Stimulated activated CD8-positive, alpha-beta memory T cell treated with anti-CD3 and anti-CD28 coated beads, Interleukin-7, amount 100 ng/mL, for 1 hour (primary cell): ENCODE measurements at regions not wholly inside any gene's neighbourhood (a gene's known extent, or its start where the extent isn't known, plus 50 kb on each side); places are given as distances from the start of the nearest gene placed in this dataset.
"Not testable (repeated sequence)": the region's sequence is repeated elsewhere in the genome, so short reads cannot be mapped to it uniquely, and the experiment has no call there.

Experiments used
- DNase-seq, 2 donors: peaks; one replicate each; pipeline ENCODE4 v3.0.0-alpha.2; 2020; ENCODE audit warnings: low read depth in 2 of 2

DNA sequence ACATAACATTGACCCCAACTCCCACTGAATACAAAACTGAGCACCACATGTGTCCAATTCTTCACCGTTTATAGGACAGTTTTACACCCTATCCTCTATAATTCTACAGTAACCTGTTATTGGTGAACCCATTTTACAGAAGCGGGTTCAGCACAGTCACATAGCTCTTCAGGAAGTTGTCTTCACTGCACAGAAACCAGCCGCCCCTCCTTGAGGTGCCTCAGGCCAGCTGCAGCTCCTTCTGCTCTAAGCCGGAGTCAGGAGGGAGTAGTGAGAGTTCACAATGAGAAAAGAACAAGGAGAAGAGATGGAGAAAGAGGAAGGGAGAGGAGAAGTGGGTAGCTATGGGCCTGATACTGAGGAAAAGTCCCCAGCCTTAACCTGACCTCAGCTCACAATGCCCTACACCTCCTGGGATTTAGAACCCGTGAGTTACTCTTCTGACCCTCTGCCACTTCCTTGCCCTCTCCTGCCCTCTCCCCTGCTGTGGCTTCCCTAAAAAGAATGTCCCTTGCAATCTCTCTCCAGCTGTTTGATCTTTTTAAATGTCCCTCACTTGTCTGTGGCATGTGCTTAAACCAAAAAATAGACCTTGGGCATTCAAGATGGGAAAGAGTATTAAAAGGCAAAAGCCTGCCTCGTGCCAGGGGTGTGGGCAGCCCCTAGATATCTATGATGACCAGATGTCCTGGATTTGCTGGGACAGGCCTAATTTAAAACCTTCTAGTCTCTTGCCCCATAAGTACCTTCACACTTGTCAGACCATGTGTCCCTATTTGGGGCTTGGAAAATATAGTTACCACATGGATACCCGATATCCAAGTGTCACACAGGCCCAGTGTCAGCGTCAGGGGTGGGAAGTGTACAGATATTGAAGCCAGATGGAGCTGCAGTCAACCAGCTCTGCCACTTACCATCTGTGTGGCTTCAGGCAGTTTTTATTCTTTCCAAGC, 71.3 kb upstream of the HES1 start:
- DNase-seq = no peak

DNA sequence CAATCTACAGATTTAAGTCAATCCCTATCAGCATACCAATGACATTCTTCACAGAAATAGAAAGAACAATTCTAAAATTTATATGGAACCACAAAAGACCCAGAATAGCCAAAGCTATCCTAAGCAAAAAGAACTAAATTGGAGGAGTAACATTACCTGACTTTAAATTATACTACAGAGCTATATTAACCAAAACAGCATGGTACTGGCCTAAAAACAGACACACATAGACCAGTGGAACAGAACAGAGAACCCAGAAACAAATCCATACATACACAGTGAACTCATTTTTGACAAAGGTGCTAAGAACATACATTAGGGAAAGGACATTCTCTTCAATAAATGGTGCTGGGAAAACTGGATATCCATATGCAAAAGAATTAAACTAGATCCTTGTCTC, 68.6 kb upstream of the HES1 start:
- not testable (repeated sequence) for DNase-seq

DNA sequence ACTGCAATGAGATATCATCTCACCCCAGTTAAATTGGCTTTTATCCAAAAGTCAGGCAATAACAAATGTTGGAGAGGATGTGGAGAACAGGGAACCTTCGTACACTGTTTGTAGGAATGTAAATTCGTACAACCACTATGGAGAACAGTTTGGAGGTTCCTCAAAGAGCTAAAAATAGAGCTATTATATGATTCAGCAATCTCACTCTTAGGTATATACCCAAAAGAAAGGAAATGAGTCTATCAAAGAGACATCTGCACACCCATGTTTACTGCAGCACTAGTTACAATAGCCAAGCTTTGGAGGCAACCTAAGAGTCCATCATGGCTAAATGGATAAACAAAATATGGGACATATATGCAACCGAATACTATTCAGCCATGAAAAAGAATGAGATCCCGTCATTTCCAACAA, 68.0 kb upstream of the HES1 start:
- DNase-seq = no peak

DNA sequence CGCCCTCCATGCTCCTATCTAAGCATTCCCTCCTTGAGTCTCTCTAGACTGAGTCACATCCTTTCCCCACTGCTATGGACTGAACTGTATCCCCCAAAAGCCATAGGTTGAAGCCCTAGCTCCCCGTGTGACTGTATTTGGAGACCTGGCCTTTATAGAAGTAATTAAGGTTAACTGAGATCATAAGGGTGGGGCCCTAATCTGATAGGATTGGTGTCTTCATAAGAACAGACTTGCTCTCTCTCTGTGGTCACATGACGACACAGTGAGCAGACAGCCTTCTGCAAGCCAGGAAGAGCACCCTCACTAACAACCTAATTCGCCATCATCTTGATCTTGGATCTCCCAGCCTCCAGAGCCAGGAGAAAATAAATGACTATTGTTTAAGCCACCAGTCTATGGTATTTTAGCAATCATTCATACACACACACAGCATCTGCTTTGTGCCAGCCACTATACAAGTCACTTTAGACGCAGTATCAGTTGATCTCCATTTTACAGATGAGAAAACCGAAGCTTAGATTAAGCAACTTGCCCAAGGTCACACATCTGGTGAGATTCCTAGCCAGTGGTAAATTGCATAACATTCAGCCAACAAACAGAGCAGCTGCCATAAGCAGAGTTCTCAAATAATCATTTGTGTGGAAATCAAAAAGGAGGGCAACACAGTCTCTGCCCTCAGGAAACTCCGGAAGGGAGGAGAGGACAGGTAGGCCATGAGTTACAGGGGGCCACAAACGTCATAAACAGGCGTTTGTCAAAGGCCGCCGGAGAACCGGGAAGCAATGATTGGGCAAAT, 66.3 kb upstream of the HES1 start:
- DNase-seq = no peak

DNA sequence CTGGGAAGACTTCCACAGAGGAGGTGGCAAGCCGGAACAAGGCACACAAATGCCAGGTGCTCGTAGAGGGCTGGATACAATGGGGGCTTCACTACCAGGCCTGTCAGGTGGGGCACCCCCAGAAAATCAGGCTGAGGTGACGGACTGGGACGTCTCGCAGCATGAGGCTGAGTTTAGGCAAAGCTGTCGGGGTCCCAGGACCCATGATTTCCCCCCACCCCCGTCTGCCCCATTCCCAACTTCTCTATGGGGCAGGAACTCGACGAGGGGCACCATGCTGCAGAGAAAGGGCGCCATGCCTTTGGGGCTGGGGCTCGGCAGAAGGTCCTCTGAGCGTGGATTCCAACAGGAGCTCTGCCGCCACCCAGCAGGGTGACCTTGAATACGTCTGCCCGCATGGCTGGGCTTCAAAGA, 65.7 kb upstream of the HES1 start:
- no peak for DNase-seq

DNA sequence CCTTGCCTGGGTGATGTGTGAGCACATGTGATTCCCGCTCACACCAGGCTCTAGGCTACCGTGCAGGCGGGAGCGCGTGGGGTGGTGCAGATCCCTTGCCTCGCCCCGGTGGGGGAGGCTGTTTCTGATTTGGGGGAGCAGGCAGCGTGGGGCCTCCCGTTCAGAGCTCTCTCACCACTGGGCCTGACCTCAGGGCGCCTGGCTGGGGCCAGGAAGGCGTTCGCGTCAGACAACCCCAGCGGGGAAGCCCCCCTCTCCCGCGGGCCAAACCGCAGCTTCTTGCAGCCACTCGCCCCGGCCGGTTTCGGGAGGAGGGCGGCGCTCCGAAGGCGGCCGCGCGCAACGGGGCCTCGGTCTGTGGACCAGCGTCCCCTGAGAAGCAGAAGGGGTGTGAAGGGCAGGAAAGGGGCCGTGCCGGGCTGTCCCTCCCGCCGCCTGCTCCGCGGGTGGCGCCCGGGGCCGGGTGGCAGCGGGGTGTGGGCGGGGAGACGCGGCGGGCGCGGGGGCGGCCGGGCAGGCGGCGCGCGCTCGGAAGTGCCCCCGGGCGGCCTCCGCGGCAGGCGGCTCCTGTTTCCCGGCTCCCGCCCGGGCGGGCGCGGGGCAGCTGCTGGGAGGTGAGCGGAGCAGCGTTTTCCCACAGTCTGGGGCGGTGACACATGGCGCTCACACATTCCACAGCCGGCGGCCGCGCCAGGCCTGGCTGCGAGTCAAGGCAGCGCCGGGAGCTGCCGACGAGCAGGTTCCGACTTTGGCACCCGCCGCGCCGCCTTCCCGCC, 65.1 kb upstream of the HES1 start:
- peak; percentile 23 to 27 for DNase-seq

DNA sequence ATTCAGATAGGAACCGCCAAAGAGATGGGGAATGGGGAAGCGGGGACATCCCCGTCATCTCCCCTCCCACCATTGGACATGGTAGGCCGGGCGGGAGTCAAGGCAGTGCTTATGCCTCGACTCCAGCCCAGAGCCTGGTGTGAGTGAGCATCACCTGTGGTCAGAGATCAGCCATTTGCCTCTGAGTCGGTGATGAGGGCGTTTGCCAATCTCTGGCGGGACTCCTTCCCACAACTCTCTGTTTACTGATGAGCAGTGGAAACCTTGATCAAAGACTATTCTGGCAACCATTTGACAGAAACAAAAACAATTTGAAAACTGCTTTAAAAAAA, 63.9 kb upstream of the HES1 start:
- DNase-seq = no peak

DNA sequence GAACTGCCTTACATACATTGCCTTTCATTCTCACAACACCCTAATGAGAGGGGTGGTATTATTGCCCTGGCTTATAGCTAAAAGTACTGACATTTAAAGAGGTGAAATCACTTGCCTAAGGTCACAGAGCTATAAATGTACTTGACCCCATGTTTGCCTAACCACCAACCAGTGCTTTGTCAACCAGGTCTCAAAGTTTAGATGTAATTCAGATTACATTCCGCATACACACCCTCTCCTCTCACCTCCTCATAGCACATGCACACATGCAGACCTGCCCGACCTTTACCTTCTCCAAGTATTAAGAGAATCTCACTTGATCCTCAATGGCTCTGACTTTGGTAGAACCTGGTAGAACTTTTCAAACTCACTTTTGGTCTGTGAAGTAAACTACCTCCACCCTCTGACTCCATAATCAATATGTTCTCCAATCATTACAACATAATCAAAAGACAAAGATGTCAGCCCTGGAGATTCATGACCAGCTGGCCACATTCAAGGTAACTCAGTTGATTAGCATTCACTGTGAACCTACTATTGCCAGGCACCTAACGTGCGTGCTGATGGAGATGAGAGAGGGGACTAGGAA, 63.2 kb upstream of the HES1 start:
- no peak for DNase-seq

DNA sequence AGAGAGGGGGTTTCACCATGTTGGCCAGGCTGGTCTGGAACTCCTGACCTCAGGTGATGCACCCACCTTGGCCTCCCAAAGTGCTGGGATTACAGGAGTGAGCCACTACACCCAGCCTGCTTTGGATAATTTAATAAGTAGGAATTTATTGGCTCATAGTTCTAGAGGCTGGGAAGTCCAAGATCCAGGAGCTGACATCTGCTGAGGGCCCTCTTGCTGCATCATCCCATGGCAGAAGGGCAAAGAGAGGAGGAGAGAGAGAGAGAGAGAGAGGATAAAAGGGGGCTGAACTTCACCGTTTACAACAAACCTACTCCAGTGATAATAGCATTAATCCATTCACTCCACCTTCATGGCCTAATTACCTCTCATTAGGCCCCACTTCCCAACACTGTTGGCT, 62.0 kb upstream of the HES1 start:
- DNase-seq = no peak

DNA sequence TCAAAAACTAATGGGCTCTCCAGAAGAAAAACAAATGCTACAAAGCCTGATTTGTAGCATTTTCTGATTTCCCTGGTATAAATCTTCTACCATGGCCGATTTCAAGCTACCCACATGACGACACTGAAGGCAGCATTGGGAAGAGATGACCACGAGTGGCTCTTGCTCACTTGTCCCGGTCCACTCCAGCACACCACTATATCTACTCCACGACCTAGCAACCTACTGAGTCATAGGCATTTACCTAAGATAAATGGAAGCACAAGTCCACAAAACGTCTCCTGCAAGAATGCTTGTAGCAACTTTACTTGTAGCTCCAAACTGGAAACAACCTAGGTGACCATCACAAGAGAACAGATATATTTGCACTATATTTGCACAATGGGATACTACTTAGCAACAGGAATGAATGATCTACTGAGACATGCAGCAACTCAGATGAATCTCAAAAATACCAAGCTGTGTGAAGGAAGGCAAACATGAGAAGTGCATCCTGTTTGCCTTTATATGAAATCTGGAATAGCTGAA, 60.8 kb upstream of the HES1 start:
- no peak for DNase-seq

DNA sequence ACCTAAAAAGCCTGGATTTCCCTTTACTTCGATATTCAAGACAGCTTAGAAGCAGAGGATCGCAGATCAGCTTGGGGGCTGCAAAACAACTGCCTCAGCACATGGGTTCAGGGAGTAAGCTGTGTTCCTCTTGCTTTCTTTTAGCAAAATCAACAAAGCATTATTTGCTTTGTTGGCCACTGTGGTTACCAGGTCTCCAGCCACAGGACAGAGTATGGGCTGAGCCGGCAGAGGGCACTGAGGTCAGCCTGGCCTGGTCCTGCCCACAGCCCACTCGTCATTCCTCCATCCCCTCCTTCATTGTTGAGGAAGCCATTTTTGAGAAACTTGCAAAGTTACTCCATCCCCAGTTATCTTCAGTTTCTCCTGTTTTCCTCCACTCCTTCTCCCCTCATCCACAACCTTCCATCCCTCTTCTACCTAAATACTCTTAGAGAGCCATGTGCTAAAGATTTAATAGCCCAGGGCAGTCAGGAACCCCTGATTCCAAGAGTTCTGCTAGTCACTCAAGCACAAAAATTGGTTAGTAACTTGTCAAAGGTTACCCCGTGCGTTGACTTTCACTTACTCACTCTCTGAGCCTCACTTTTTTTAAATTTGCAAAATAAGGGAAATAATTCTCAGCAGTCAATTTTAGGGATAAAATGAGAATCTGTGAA, 60.0 kb upstream of the HES1 start:
- no peak for DNase-seq

DNA sequence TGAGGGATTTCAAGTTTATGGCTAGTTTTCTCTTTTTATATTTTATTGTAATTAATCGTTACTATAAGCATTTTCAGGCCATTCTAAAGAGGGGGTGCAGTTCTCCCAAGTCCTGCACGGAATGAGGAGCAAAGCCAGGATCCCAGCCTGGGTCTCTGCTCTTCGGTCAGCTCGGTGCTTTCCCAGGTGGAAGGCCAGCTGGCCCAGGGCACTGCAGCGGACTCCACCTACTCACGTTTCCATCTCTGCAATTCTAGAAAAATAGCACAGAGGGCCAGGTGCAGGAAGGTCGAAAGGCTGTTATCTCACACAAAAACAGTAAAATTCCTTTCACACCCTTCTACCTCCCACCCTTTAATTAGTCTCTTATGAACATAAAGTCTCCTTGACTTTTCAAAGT, 59.5 kb upstream of the HES1 start:
- DNase-seq = no peak

DNA sequence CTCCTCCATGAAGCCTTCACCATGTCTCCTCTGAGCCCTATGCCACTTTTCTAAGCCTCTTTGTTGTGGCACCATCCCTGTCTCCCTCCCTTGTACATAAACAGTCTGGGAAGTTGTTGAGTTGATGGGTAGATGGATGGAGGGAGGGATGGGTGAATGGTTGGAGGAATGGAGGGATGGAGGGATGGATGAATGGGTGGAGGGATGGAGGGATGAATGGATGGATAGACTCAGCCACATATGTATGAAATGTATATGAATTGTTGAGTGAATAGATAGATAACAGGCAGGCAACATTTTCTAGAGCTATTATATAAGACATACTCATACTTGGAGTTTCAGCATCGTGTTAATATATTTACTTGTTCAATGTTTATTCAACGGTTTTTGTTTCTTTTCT, 58.3 kb upstream of the HES1 start:
- DNase-seq = no peak

DNA sequence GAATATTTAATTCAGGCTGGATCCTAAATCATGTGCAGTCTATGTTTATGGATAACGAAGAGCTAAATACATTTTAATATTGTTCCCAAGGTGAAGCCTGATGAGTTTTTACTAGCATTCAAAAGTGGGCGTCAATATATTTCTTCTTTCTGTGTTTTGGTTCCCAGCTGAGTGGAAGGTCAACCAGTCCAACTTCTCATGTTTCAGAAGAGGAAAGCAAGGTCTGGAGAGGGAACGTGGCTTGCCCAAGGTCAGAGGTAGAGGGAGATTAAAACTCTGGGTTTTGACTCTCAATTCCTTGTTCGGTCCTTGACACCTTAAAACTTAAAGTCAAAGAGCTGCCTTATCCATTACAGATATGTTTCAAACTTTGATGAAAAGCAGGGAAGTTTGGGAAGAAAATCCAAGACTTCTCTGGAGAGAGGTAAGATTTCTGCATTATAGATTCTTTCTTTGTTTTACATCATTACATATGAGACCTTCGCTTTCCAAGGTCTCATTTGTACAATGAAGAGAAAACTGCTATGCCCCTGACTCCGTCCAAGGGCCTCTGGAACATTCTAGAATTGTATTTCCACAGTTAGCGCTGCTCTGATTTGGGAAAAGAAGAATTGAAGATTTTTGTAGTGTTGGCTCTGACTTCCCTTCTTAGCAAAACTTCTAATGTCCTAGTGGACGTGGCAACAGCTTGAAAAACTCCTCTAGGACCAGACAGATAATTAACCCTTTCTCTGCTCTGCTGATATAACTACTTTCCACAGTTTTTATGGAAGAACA, 57.7 kb upstream of the HES1 start:
- DNase-seq = no peak

DNA sequence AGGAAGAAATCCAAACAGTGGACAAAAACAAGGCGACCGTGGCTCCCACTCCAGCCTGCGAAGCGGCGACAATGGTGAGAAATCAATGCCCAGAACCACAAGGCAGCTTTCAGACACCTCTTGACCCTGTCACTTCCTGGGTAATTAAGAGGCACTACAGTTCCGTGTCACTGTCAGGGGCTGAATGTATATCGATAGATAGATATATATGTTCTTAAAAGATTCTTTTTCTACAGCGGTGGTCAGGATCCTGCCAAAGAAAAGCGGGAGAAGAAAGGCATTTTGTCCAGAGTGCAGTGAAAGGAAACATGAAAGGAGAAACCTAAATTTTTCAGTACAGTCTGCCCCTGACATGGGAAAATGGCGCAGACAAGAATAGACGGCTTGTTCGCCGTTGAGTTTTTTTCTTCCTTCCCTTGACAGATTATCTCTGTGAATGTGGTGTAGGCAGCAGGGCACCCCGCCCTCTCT, 56.2 kb upstream of the HES1 start:
- DNase-seq = no peak

DNA sequence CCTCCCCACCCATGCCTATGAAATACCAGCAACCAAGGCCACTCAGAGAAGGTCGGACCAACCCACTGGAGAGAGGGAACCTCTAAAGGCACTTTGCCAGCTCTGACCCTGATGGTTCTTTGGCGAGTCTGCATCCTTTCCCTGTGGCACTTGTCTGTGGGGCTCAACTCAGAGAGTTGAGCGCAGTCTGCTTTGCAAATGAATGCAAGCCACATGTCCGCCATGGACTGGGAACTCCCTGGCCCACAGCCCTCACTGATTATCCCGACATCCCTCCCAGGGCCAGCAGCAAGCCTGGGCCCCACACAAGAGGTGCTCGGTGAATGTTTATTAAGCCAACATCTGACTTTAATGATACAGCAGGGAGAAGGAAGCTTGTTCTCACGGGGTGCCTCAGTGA, 55.5 kb upstream of the HES1 start:
- DNase-seq = no peak

DNA sequence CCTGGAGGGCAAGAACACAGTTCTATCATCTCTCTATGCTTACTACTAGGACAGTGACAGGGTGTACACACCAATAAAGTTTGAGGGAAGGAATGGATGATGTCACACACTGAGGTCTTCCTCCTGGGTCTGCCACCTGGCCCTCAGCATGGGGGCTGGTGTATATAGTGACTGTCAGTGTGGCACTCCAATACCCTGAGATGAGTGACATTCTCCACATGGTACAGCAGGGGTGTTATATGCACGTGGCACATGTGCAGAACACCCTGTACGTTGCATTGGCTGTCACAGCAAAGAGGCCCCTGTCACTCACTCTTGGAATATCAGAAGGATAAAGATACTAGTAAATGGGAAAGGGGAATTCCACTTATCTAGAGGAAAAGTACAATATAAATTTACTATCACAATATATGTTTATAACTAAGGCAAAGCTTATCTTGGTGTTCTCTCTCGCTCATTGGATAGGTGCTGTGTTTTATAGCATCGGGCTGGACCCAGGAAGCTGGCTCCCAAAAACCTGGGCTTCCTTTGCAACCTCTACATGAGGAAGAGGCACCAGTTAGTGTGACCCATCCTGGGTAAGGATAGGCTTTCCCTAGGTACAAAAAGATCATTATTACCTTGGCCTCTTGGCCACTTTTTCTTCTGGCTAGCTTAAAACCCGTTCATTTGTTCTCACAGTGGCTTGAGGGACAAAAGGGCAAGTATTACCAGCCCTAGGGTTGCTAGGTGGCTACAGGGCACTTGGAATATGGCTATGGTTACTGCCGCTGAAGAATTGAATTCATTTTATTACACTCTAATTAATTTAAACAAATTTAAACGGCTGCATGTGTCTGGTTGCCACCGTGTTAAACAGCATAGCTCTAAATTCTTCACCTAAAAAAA, 54.8 kb upstream of the HES1 start:
- DNase-seq = no peak

DNA sequence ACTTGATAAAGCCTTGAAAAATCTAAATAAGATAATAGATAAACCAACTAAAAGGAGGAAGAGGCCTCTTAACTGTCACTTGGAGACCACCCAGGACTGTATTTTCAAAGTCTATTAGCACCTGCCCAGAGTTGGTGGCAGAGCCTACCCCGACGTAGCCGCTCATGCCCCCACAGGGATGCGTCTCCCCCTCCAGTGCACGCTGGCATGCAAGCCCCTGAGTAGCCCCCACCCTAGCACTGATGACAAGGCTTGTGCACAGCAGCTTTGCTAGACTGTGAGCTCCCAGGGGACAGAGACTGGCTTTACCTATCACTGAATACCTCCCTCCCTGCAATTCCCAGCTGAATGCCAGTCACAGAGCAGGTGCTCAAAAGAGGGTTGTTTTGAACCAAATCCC, 54.1 kb upstream of the HES1 start:
- no peak for DNase-seq
